GM13977 (cell line): ENCODE measurements at regions not wholly inside any gene's neighbourhood (a gene's known extent, or its start where the extent isn't known, plus 50 kb on each side); places are given as distances from the start of the nearest gene placed in this dataset.

ENCODE experiments used
- DNase-seq: peaks from one replicate; pipeline ENCODE4 v3.0.0; 2012; ENCODE audit warnings: low spot score
- CTCF ChIP-seq: IDR thresholded peaks from 2 replicates; pipeline ENCODE4 v1.5.1; 2012; ENCODE audit warnings: mild to moderate bottlenecking, control low read depth; ENCODE audit not compliant: insufficient read depth; ENCODE audit errors: extremely low read depth, missing control alignments
- in situ Hi-C: fragments of 300-500 bp; cut with MboI; formaldehyde crosslinking; loops from one replicate; pipeline ENCODE4 v1.12.0; 2022; ENCODE audit warnings: low sequenced_read_pairs, low pct_unique_long_range_greater_than_20kb, mixed read lengths, inconsistent platforms; ENCODE audit not compliant: unreplicated experiment

GRCh38 chr3:145889730-145890129, 271.3 kb downstream of the PLOD2 start:
- in situ Hi-C loops: no loop called here
- TF ChIP-seq CTCF: no peak
- DNase-seq: no peak

GRCh38 chr3:145892869-145893268, 268.1 kb downstream of the PLOD2 start:
- in situ Hi-C loops: no loop called here
- no peak for DNase-seq
- no peak for TF ChIP-seq CTCF

GRCh38 chr3:145893331-145893730, 267.7 kb downstream of the PLOD2 start:
- DNase-seq: no peak
- in situ Hi-C loops: no loop called here

GRCh38 chr3:145898487-145898886, 262.5 kb downstream of the PLOD2 start:
- in situ Hi-C loops: no loop called here
- DNase-seq: no peak
- TF ChIP-seq CTCF: no peak

More at GRCh38 chr3:145893331-145893730, 267.7 kb downstream of the PLOD2 start:
- TF ChIP-seq CTCF: no peak

GRCh38 chr3:145899241-145899640, 261.7 kb downstream of the PLOD2 start:
- DNase-seq: no peak
- in situ Hi-C loops: no loop called here
- TF ChIP-seq CTCF: no peak

GRCh38 chr3:145900056-145900829, 260.7 kb downstream of the PLOD2 start:
- DNase-seq: peak; percentile 16
- TF ChIP-seq CTCF: no peak
- in situ Hi-C loops: no loop called here

- TF ChIP-seq CTCF: no peak
- no peak for DNase-seq
- in situ Hi-C loops: no loop called here
Measured at GRCh38 chr3:145902166-145902565, 258.8 kb downstream of the PLOD2 start.
